ENCODE measurements at regions not wholly inside any gene's neighbourhood (a gene's known extent, or its start where the extent isn't known, plus 50 kb on each side); places are given as distances from the start of the nearest gene placed in this dataset.
"Not testable (repeated sequence)": the region's sequence is repeated elsewhere in the genome, so short reads cannot be mapped to it uniquely, and the experiment has no call there.

- TF ChIP-seq CTCF (IDR thresholded peaks at IDR 0.05); POLR2AphosphoS5 (IDR thresholded peaks at IDR 0.05; ENCODE audit: insufficient read depth in 1 of 2, low read depth in 1 of 2): not testable (repeated sequence)
These were observed 368.6 kb downstream of the ZNF33B start for GRCh38 chr10:42269788-42270187.

Data from vagina (tissue), 2 donors.